CD8-positive, alpha-beta memory T cell (primary cell): ENCODE measurements at regions not wholly inside any gene's neighbourhood (a gene's known extent, or its start where the extent isn't known, plus 50 kb on each side); places are given as distances from the start of the nearest gene placed in this dataset.

ENCODE experiments used
- CTCF ChIA-PET: fragments of 350-600 bp; sonication (Branson Sonifier 250); formaldehyde crosslinking; loops from one replicate; lab custom pipeline; 2021; ENCODE audit warnings: antibody characterized with exemption; lab: Charles Lee
- POLR2A ChIA-PET: fragments of 350-600 bp; sonication (Branson Sonifier 250); formaldehyde crosslinking; loops from one replicate; lab custom pipeline; 2021; ENCODE audit warnings: antibody characterized with exemption; lab: Charles Lee
- DNase-seq, 5 donors: peaks; one replicate each; pipeline versions ENCODE4 v3.0.0 to v3.0.0-alpha.2; 2020 to 2022; ENCODE audit warnings: mixed read lengths in 1 of 5
- H3K27ac ChIP-seq: one replicate; pipeline ENCODE4 v1.7.0; 2013; ENCODE audit warnings: low read depth, mild to moderate bottlenecking, low read length, moderate library complexity
- H3K27me3 ChIP-seq: 2 replicates; pipeline ENCODE4 v1.7.0; 2013; ENCODE audit warnings: low read length, mild to moderate bottlenecking; ENCODE audit not compliant: insufficient read depth, poor library complexity, severe bottlenecking
- H3K36me3 ChIP-seq: 2 replicates; pipeline ENCODE4 v1.7.0; 2013; ENCODE audit warnings: mild to moderate bottlenecking, low read length, moderate library complexity; ENCODE audit not compliant: insufficient read depth
- H3K4me1 ChIP-seq: 2 replicates; pipeline ENCODE4 v1.7.0; 2013; ENCODE audit warnings: mild to moderate bottlenecking, low read length, moderate library complexity; ENCODE audit not compliant: insufficient read depth
- H3K4me3 ChIP-seq: 2 replicates; pipeline ENCODE4 v1.7.0; 2013; ENCODE audit warnings: mild to moderate bottlenecking, low read length
- H3K9me3 ChIP-seq: 2 replicates; pipeline ENCODE4 v1.7.0; 2013; ENCODE audit warnings: mild to moderate bottlenecking, low read length
- H3K27ac Mint-ChIP-seq, 8 donors: one replicate each; pipeline ENCODE4 v1.8.0; 2020 to 2021; ENCODE audit warnings: mixed read lengths in 8 of 8, mild to moderate bottlenecking in 6 of 8, inconsistent platforms in 3 of 8, moderate library complexity in 3 of 8
- H3K27me3 Mint-ChIP-seq, 2 donors: one replicate each; pipeline ENCODE4 v1.8.0; 2020 to 2021; ENCODE audit warnings: mixed read lengths in 2 of 2, mild to moderate bottlenecking in 1 of 2, moderate library complexity in 1 of 2
- H3K36me3 Mint-ChIP-seq, 3 donors: one replicate each; pipeline ENCODE4 v1.8.0; 2020 to 2021; ENCODE audit warnings: mixed read lengths in 3 of 3, inconsistent platforms in 1 of 3, mild to moderate bottlenecking in 1 of 3
- H3K4me1 Mint-ChIP-seq, 3 donors: one replicate each; pipeline ENCODE4 v1.8.0; 2020 to 2021; ENCODE audit warnings: mixed read lengths in 3 of 3, inconsistent platforms in 1 of 3, mild to moderate bottlenecking in 1 of 3
- H3K4me3 Mint-ChIP-seq, 7 donors: one replicate each; pipeline ENCODE4 v1.8.0; 2020 to 2021; ENCODE audit warnings: mixed read lengths in 7 of 7, mild to moderate bottlenecking in 6 of 7, moderate library complexity in 4 of 7, inconsistent platforms in 2 of 7
- H3K9me3 Mint-ChIP-seq, 5 donors: one replicate each; pipeline ENCODE4 v1.8.0; 2020 to 2022; ENCODE audit warnings: mixed read lengths in 5 of 5, mild to moderate bottlenecking in 3 of 5, moderate library complexity in 2 of 5, inconsistent platforms in 1 of 5

DNA sequence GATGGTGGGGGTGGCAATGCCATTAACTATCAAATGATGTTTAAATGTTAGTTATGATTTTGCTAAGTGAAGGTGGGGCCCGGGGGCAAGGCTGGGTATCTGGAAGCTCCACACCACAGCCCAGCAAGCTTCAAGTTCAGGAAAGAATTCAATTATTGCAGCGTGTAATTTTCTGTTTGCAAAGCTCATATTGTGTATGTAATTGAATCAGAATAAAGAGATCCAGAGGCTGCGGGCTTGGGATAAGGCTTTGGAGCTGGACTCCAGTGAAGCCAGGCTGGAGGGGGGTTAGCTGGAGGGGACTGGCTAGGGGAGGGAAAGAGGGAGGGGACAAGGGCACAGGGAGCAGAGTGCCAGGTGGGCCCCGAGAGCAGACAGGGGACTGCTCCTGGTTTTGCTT lies 557.1 kb upstream of the CADM1 start:
- ChIA-PET CTCF (interaction anchor here (0.7 kb wide), 1 partner anchor 16 kb away, joined by 3 read pairs; no protein-coding TSS in a partner anchor), POLR2A (no interaction called here)
- Mint-ChIP-seq H3K27me3 (peaks cover 0 to 4% of the 10 kb centered on the region in 2 donors), H3K36me3 (no peaks in the 10 kb centered on the region), H3K9me3 (no peaks in the 10 kb centered on the region), H3K4me1 (no peaks in the 10 kb centered on the region), H3K27ac (no peak overlapping the region), H3K4me3 (no peak overlapping the region)
- Histone ChIP-seq H3K36me3 (no peaks in the 10 kb centered on the region), H3K27me3 (no peaks in the 10 kb centered on the region), H3K4me1 (no peaks in the 10 kb centered on the region), H3K9me3 (no peaks in the 10 kb centered on the region), H3K27ac (no peak overlapping the region), H3K4me3 (no peak overlapping the region)
- DNase-seq: no peak

DNA sequence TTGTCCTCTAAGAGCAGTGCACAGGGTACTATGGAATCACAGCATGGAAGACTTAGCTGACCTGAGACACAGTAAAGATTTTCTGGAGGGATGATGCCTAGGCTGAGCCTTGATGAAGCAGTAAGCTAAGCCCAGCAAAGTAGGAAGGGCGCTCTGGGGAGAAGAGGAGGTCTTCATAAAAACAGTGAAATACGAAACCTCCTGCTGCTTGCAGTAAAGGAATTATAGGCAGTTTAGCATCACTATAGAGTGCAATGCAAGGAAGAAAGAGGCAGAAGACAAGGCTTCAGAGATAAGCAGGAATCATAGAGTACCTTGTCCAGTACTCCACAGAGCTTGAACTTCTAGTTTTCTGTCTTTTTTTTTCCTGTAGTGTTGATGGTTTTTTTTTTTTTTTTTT lies 555.7 kb upstream of the CADM1 start:
- Mint-ChIP-seq H3K9me3 (no peaks in the 10 kb centered on the region), H3K27me3 (peaks cover 0 to 4% of the 10 kb centered on the region in 2 donors), H3K27ac (no peak overlapping the region), H3K4me3 (no peak overlapping the region), H3K4me1 (no peaks in the 10 kb centered on the region), H3K36me3 (no peaks in the 10 kb centered on the region)
- DNase-seq: no peak
- ChIA-PET POLR2A (no interaction called here), CTCF (no interaction called here)
- Histone ChIP-seq H3K9me3 (no peaks in the 10 kb centered on the region), H3K27me3 (no peaks in the 10 kb centered on the region), H3K4me1 (no peaks in the 10 kb centered on the region), H3K27ac (no peak overlapping the region), H3K4me3 (no peak overlapping the region), H3K36me3 (no peaks in the 10 kb centered on the region)

DNA sequence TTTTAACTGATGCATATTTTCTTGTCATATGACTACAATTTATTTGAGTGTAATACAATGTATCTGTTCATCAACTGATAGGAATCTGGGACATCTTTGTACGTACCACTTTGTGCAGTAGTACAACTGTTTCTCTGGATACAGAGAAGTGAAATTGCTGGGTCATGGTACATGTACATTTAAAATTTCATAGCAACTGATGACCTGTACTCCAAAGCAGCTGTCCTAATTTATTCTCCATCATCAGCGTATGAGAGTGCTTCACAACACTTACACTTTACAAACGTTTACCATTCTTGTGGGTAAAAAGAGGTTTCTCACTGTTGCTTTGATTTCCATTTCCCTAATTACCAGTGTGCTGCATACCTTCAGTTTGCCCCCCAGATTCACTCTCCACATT lies 552.8 kb upstream of the CADM1 start:
- H3K27ac ChIP-seq: no peak overlapping the region
- Mint-ChIP-seq H3K27ac (no peak overlapping the region), H3K4me3 (no peak overlapping the region), H3K27me3 (no peaks in the 10 kb centered on the region), H3K36me3 (no peaks in the 10 kb centered on the region), H3K9me3 (peaks cover 0 to 2% (median 0%) of the 10 kb centered on the region in 5 donors), H3K4me1 (no peaks in the 10 kb centered on the region)
- H3K9me3 ChIP-seq: no peaks in the 10 kb centered on the region
- no peaks in the 10 kb centered on the region for H3K27me3 ChIP-seq
- CTCF ChIA-PET: no interaction called here
- DNase-seq: no peak
- H3K4me1 ChIP-seq: no peaks in the 10 kb centered on the region
- no peak overlapping the region for H3K4me3 ChIP-seq
- POLR2A ChIA-PET: no interaction called here
- no peaks in the 10 kb centered on the region for H3K36me3 ChIP-seq

DNA sequence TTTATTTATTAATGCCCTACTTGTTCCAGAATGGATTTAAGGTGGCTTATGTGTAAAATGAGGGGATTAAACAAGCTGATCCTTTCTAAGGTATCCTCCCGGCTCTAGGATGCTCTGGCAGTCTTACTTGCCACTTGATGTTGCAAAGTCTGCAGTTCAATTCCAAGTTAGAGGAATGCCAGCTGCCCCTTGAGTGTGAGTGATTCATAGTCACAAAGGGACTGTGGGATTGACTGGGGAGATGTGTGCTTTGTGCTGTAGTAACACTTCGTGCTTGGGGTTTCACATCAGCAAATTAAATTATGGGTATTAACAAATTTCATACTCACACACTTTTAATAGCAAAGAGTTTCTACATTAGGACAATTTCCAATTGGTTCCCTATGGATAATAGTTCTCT lies 550.8 kb upstream of the CADM1 start:
- Histone ChIP-seq H3K9me3 (no peaks in the 10 kb centered on the region), H3K4me1 (no peaks in the 10 kb centered on the region), H3K27me3 (no peaks in the 10 kb centered on the region), H3K4me3 (no peak overlapping the region), H3K36me3 (no peaks in the 10 kb centered on the region), H3K27ac (no peak overlapping the region)
- H3K27me3 Mint-ChIP-seq: peaks cover 0 to 1% of the 10 kb centered on the region in 2 donors
- ChIA-PET CTCF (interaction anchor here (1.4 kb wide), 1 partner anchor 13 kb away, joined by 3 read pairs; no protein-coding TSS in a partner anchor), POLR2A (no interaction called here)
- H3K36me3 Mint-ChIP-seq: no peaks in the 10 kb centered on the region
- no peak for DNase-seq
- no peak overlapping the region for H3K27ac Mint-ChIP-seq
- no peaks in the 10 kb centered on the region for H3K4me1 Mint-ChIP-seq
- peaks cover 0 to 2% (median 0%) of the 10 kb centered on the region in 5 donors for H3K9me3 Mint-ChIP-seq
- no peak overlapping the region for H3K4me3 Mint-ChIP-seq

DNA sequence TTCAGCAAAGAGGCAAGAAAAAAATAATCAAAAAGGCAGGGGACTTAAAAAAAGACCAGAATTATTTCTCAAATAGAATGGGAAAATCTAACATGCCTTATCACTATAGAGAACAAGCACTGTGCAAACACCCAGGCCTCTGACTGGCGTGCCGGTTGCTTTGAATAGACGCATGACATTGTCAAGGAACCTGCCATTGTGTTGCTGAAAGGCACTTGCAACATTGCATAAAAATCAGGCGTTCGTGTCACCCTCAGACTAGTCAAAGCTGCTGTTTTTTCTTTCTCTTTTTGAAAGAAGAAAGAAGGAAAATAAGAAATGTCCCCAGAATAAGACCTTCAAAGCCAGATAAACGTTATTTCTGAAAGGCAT lies 549.3 kb upstream of the CADM1 start:
- H3K4me1 ChIP-seq: no peaks in the 10 kb centered on the region
- H3K36me3 ChIP-seq: no peaks in the 10 kb centered on the region
- peaks cover 0 to 2% of the 10 kb centered on the region in 2 donors for H3K27me3 Mint-ChIP-seq
- no peaks in the 10 kb centered on the region for H3K4me1 Mint-ChIP-seq
- no peaks in the 10 kb centered on the region for H3K9me3 ChIP-seq
- no peaks in the 10 kb centered on the region for H3K27me3 ChIP-seq
- no peak overlapping the region for H3K4me3 Mint-ChIP-seq
- H3K9me3 Mint-ChIP-seq: peaks cover 0 to 3% (median 0%) of the 10 kb centered on the region in 5 donors
- H3K4me3 ChIP-seq: no peak overlapping the region
- POLR2A ChIA-PET: no interaction called here
- no peak for DNase-seq
- CTCF ChIA-PET: no interaction called here
- H3K36me3 Mint-ChIP-seq: peaks cover 0 to 2% (median 0%) of the 10 kb centered on the region in 3 donors
- H3K27ac Mint-ChIP-seq: no peak overlapping the region
- no peak overlapping the region for H3K27ac ChIP-seq

DNA sequence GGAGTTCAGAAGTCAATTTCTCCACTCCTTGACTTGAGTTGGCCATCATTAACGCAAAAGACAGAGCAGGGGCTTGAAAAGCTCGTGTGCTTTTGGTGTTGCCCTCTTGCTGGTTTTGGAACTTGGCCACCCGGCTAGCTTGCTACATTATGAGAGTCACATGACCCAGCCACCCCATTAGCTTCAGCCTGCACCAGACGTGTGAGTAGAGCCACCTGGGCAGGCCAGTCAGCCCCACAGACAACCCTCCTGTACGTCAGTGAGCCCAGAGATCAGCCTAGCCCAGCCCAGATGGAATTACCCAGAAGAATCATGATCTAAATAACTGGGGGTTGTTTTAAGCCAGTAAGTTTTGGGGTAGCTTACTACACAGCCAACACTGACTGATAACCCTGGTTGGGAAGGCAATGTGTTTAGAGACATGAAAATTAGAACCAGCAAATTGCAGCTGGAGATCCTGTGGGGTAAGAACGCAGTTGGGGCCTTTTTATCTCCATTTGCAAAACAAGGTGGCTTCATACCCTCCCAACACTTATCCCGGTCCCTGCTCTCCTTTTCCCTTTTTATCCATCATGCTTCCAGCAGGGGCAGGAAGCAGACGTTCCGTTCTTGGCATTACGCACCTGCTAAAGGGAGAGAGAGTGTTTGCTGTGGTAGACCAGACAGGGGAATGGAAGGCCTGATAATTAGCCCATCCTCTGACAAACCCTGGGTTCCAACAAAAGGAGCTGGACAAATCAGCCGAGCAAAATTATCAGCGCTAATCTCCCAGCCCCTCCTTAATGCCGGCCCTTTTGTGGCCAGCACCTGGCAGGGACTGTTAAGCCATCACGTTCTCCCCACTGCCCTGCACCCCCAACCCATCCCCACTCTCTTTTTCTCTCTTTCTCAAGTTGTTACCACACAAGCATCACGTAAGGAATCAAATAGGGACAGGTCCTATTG lies 548.7 kb upstream of the CADM1 start:
- H3K9me3 Mint-ChIP-seq: peaks cover 0 to 4% (median 0%) of the 10 kb centered on the region in 5 donors
- CTCF ChIA-PET: no interaction called here
- no peaks in the 10 kb centered on the region for H3K9me3 ChIP-seq
- no peak overlapping the region for H3K4me3 Mint-ChIP-seq
- no peak for DNase-seq
- no peaks in the 10 kb centered on the region for H3K27me3 ChIP-seq
- H3K27me3 Mint-ChIP-seq: peaks cover 0 to 2% of the 10 kb centered on the region in 2 donors
- no peak overlapping the region for H3K27ac Mint-ChIP-seq
- H3K36me3 ChIP-seq: no peaks in the 10 kb centered on the region
- POLR2A ChIA-PET: no interaction called here
- no peak overlapping the region for H3K4me3 ChIP-seq
- H3K4me1 ChIP-seq: no peaks in the 10 kb centered on the region
- H3K36me3 Mint-ChIP-seq: peaks cover 0 to 2% (median 0%) of the 10 kb centered on the region in 3 donors
- H3K27ac ChIP-seq: no peak overlapping the region
- H3K4me1 Mint-ChIP-seq: no peaks in the 10 kb centered on the region

DNA sequence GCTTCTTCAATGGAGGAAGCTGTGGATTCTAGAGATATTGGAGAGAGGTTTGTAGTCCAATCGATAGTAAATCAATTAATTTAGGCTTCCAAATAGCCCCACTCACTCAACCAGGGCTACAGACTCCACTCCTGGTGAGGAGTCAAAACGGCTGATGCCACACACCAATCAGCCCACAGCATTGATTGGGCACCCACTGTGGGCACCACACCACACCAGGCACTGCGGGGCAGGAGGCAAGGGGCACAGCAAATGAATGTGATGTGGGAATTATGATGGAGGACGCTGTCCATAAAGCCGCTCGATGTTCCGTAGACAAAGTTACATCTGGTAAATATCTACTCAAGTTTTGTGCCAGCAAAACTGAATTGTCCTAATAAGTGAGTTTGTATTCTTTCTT lies 547.3 kb upstream of the CADM1 start:
- Mint-ChIP-seq H3K27ac (no peak overlapping the region), H3K27me3 (peaks cover 0 to 2% of the 10 kb centered on the region in 2 donors), H3K4me3 (no peak overlapping the region), H3K9me3 (peaks cover 0 to 4% (median 0%) of the 10 kb centered on the region in 5 donors), H3K4me1 (no peaks in the 10 kb centered on the region), H3K36me3 (peaks cover 0 to 2% (median 0%) of the 10 kb centered on the region in 3 donors)
- no peaks in the 10 kb centered on the region for H3K4me1 ChIP-seq
- ChIA-PET CTCF (no interaction called here), POLR2A (no interaction called here)
- no peak for DNase-seq
- H3K27ac ChIP-seq: no peak overlapping the region
- no peaks in the 10 kb centered on the region for H3K36me3 ChIP-seq
- H3K27me3 ChIP-seq: no peaks in the 10 kb centered on the region
- no peaks in the 10 kb centered on the region for H3K9me3 ChIP-seq
- H3K4me3 ChIP-seq: no peak overlapping the region

DNA sequence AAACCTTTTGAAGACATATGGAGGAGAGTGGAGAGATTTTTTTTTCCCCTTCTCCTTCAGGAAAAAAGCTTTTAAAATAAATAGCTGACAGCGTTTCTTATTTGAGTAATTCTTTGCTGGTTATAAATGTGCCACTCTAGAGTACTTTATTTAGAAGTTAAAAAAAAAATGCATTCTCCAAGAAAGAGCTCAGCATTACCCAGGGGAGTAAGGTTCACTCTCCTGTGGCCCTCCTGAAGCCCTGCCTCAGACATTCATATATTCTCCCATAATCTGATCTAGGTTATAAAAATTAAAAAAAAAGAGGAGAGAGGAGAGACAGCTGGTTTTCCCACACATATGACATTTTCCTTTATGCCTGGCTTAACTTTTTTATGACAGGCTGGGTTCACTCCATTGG lies 545.2 kb upstream of the CADM1 start:
- Mint-ChIP-seq H3K4me3 (no peak overlapping the region), H3K27ac (no peak overlapping the region), H3K36me3 (peaks cover 0 to 2% (median 0%) of the 10 kb centered on the region in 3 donors), H3K27me3 (peaks cover 0 to 3% of the 10 kb centered on the region in 2 donors), H3K9me3 (peaks cover 0 to 8% (median 0%) of the 10 kb centered on the region in 5 donors), H3K4me1 (no peaks in the 10 kb centered on the region)
- no peak for DNase-seq
- H3K36me3 ChIP-seq: no peaks in the 10 kb centered on the region
- H3K4me3 ChIP-seq: no peak overlapping the region
- ChIA-PET CTCF (no interaction called here), POLR2A (no interaction called here)
- no peak overlapping the region for H3K27ac ChIP-seq
- H3K27me3 ChIP-seq: no peaks in the 10 kb centered on the region
- H3K9me3 ChIP-seq: no peaks in the 10 kb centered on the region
- H3K4me1 ChIP-seq: no peaks in the 10 kb centered on the region
